GM21528 (cell line): ENCODE measurements at regions not wholly inside any gene's neighbourhood (a gene's known extent, or its start where the extent isn't known, plus 50 kb on each side); places are given as distances from the start of the nearest gene placed in this dataset.

Source experiments
- ATAC-seq: cut with Tn5 transposase; IDR thresholded peaks from one replicate; pipeline ENCODE4 v1.9.1; 2021; ENCODE audit warnings: mild to moderate bottlenecking, moderate library complexity; ENCODE audit not compliant: unreplicated experiment, low FRiP score

DNA sequence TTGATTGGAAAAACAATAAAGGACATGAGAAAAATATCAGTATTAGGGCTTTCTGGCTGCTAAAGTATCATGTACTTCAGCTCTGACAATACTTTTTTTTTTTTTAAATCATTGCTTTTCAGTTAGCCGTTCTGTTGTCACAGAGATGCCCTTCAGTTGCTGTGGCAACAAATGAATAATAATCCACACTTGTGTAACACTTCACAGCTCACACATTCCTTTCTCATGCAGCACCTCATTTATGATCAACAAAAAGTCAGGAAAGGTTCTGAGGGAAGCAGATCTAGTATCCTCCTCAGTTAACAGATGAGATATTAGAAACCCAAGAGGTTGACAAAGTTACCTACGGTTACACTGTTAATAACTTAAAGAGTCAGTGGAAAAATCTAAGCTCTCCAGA, 444.2 kb upstream of the SLIT2 start:
- ATAC-seq, result no peak

DNA sequence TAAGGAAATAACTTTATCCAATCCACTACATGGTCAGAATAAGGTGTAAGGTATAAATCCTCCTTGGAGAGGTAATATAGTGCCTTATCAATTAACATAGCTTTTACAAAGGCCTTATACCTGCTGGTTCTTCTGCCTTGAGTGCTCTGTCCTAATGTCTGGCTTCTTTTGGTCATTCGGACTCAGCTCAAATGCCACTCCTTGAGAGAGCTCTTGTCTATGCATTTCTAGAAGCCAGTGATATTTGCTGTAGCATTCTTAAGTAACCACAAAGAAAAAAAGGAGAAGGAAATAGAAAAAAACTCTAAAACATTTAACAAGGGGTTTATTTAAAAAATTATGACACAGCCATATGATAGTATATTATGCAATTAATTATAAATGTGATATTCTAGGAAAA, 444.8 kb upstream of the SLIT2 start:
- ATAC-seq, result no peak

GRCh38 chr4:19803406-19803805, 448.3 kb upstream of the SLIT2 start:
- ATAC-seq, result no peak

DNA sequence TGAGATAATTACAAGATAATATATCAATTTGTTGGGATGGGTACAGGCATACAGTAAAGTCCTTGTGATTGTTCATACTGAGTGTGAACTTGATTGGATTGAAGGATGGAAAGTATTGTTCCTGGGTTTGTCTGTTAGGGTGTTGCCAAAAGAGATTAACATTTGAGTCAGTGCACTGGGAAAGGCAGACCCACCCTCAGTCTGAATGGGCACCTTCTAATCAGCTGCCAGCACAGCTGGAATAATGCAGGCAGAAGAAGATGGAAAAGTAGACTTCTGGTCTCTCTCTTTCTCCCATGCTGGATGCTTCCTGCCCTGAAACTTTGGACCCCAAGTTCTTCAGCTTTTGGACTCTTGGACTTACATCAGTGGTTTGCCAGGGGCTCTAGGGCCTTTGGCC, 457.9 kb upstream of the SLIT2 start:
- no peak for ATAC-seq

- no peak for ATAC-seq
Measured at GRCh38 chr4:19791422-19792123, 460.1 kb upstream of the SLIT2 start.

DNA sequence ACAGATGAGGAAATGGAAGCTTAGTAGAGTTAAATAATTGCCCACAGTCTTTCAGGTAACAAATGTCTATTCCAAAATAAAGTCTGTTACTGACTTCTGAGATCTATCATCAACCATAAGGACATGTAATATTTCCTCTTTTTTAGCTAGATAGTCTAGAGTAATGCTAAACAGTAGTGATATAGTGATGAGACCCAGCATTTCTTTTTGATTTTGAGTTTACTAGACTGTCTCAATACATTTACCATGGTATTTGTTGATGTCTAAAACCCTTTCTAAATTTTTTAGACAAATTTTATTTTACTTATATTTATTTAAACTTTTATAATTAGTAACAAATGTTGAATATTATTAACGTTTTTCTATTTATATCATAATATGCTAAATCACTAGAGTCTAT, 465.1 kb upstream of the SLIT2 start:
- no peak for ATAC-seq

- ATAC-seq, result no peak
Measured at GRCh38 chr4:19783667-19784223, 468.0 kb upstream of the SLIT2 start.

- no peak for ATAC-seq
Measured at GRCh38 chr4:19780871-19781270, 470.8 kb upstream of the SLIT2 start.

DNA sequence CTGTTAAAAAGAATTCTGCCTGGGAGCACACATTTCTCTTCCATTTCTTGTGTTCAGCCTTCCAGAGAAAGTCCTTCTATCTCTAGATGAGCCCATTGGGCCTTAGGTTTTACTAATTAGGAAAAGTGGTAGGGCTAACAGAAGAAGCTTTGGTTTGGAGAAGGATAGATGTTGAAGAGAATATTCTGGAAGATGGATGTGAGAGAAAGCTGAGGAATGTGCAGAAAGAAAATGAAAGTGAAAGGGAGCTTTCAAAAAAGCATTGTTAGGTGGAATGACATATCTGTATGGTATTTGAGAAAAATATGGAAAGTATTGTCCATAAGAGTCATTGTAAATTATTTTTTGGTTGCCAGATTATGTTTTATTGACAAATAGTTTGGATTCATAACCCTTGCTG, 474.8 kb upstream of the SLIT2 start:
- no peak for ATAC-seq

GRCh38 chr4:19776021-19776459, 475.7 kb upstream of the SLIT2 start:
- no peak for ATAC-seq

DNA sequence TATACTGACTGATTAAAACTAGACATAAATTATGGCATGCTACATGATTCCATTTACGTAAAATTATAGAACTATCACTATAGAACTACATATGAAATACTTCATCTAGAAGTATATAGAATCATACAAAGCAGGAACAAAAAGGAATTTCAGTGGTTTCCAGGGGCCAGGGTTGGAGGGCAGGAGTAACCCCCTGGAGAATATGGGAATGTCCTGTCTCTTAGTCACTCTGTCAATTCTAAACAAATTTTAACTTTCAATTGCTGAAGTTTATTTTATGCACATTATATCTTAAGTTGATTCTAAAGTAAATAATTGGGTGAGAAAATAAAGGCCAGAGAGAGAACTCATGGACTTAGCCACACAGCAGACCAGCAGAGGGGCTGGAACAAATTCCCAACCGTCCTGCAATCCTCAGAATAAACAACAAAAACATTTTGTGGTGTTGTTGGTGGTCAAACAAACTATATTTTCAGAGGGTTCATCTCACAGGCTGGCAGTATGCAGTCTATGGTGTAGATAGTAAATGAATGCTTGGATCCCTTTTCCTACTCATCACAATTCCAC, 476.9 kb upstream of the SLIT2 start:
- no peak for ATAC-seq

DNA sequence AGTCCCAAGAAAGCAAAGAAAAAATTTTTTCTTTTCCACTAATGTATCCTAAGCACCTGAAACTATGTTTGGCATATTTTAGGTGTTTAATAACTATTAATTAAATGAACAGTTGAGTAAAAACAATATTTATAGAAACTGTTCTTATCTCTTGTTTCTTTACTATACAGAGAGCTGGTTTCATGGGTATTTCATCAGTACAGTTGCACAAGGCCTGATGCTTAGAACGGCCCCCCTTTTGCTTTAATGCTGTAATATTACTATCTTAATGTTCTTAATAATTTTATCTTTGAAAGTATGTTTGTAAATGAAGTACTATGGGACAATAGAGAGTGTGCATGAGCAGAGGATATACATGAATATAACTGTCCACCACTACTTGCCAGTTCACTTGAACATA, 479.1 kb upstream of the SLIT2 start:
- ATAC-seq, result no peak

- no peak for ATAC-seq
Measured at GRCh38 chr4:19756661-19757060, 495.0 kb upstream of the SLIT2 start.

DNA sequence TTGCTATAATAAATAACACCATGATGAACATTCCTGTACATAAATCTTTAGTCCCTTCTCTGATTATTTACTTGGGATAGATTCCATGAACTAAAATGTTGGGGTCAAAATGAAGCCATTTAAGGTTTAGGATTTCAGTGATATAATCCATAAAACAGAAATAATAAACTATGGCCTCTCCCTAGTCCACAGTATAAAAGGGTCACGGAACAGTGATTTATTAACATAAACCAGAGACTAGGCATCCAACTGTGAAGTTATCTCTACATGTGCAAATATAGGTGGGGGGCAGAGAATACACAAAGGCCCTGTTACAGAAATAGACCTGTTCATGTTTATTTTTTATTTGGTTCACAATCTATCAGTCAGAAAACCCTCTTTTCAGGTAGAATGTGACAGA, 499.1 kb upstream of the SLIT2 start:
- no peak for ATAC-seq

GRCh38 chr4:19748519-19749479, 502.9 kb upstream of the SLIT2 start:
- no peak for ATAC-seq

DNA sequence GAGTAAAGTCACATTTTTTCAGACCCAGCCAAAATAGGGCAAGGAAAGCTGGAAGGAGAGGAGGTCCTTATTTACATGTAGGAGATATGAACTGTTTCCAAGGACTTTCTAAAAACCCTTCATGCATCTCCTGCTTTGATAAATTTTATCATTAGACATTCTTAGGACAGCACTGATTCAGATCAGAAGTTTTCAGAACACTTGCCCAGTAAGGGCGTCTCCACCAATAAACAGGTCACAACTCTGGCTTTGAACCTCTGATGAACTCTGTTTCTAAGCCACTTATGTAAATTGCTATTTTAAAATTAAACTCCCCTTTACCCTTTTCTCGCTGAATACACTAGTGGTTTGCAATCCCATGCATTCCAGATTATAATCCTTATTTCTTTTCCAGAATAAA, 505.3 kb upstream of the SLIT2 start:
- no peak for ATAC-seq

GRCh38 chr4:19743115-19743638, 508.5 kb upstream of the SLIT2 start:
- no peak for ATAC-seq

DNA sequence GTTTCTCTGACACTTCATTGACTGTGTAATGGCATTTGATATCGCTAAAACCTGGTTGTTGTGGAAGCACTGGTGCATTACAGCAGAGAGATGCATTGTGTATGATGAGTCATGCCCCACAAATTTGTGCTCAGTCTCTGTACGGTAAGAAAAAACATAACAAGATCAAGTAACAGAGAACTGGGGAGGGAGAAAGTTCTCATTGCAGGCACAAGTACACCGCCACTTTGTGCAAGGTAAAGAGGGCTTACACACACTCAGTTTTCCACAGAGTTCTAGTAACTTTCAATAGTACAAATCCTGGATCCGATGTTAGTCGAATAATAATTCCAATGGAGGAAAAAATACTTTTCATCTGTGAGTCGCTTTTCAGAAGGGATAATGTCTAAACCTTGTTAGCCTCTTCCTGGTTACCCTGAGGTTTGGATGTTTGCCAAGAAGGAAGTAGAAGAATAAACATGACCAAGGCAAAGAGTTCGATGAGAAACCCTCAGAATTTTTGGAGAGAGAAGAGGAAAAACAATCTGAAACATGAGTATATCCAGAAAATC, 512.5 kb upstream of the SLIT2 start:
- ATAC-seq, result no peak

DNA sequence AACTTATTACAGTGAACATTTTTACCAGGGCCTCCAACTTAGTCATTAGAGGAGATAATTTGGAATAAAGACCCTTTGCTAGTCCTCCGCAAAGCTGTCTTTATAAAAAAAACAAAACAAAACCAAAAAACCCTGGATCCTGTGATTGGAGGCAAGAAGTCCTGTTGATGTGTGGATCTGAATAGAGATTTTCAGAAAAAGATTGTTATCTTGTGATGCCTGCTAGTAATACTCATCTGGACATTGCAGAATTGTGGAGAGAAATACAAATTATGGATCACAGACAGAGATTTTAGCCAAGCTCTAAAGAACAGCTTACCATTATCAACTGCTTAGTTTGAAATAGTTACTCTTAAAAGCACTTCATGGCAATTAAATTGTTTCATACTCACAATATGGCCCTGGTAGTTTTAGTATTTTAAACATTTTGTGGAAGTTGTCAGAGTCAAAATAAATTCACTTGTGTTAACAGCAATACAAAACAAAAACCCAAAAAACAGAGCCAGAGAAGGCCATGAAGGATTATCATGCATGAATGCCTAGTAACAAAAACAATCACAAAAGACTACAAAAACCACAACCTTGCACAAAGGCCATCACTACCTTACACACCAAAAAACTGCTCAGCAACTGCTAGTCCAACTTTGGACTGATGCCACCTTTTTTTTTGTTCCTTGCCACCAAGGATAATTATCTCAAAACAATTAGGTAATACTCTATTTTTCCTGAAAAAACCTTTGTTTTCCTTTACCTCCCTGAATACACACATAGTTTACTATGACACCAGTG, 514.5 kb upstream of the SLIT2 start:
- no peak for ATAC-seq

DNA sequence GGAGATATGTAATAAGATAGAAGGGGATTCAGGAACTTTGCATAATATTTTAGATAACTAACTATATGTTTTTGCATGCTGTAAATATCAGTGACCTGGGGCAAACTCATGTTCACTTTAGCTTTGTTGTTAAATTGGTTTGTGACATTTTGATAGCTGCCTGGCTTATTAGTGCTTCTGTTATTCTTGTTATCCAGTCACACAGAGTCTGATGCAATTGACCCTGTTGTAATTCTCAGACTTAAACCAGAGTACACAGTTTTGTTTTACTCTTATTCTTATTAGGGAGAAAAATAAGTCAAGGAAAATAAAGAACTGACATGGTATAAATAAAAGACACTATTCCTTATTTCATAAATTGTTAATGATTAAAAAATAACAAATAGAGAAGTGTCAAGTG, 516.7 kb upstream of the SLIT2 start:
- no peak for ATAC-seq
